Nephron (organoid): ENCODE measurements at regions not wholly inside any gene's neighbourhood (a gene's known extent, or its start where the extent isn't known, plus 50 kb on each side); places are given as distances from the start of the nearest gene placed in this dataset.

Source experiments
- H3K27ac Mint-ChIP-seq, 3 experiments: 2 replicates each; pipeline ENCODE4 v1.8.0; 2020; ENCODE audit warnings: mixed read lengths in 3 of 3, mild to moderate bottlenecking in 2 of 3, moderate library complexity in 1 of 3
- H3K27me3 Mint-ChIP-seq: 2 replicates; pipeline ENCODE4 v1.8.0; 2021; ENCODE audit warnings: low read depth, mild to moderate bottlenecking, moderate library complexity, mixed read lengths
- H3K36me3 Mint-ChIP-seq: 2 replicates; pipeline ENCODE4 v1.8.0; 2020; ENCODE audit warnings: low read depth, mixed read lengths
- H3K4me1 Mint-ChIP-seq: 2 replicates; pipeline ENCODE4 v1.8.0; 2020; ENCODE audit warnings: mixed read lengths
- H3K4me3 Mint-ChIP-seq, 3 experiments: 2 replicates each; pipeline ENCODE4 v1.8.0; 2020; ENCODE audit warnings: mild to moderate bottlenecking in 3 of 3, mixed read lengths in 3 of 3, moderate library complexity in 2 of 3
- H3K9me3 Mint-ChIP-seq: 2 replicates; pipeline ENCODE4 v1.8.0; 2020; ENCODE audit warnings: mixed read lengths
- CTCF ChIP-seq, 3 experiments: fragments of 200-600 bp; sonication (generic); IDR thresholded peaks; one replicate each; pipeline ENCODE4 v1.5.0; 2021; ENCODE audit warnings: antibody characterized with exemption in 3 of 3; ENCODE audit not compliant: unreplicated experiment in 3 of 3

- Mint-ChIP-seq H3K27me3 (no peaks in the 10 kb centered on the region), H3K27ac (no peak overlapping the region), H3K4me1 (no peaks in the 10 kb centered on the region), H3K4me3 (no peak overlapping the region), H3K36me3 (no peaks in the 10 kb centered on the region), H3K9me3 (peaks cover 4% of the 10 kb centered on the region)
- TF ChIP-seq CTCF (IDR thresholded peaks at IDR 0.05; ENCODE audit: unreplicated experiment in 3 of 3): no peak
These were observed 391.0 kb upstream of the PTPRD start for GRCh38 chr9:11003836-11004235.

- Mint-ChIP-seq H3K4me3 (no peak overlapping the region), H3K27me3 (no peaks in the 10 kb centered on the region), H3K9me3 (peaks cover 16% of the 10 kb centered on the region), H3K36me3 (no peaks in the 10 kb centered on the region), H3K4me1 (no peaks in the 10 kb centered on the region), H3K27ac (no peak overlapping the region)
- TF ChIP-seq CTCF (IDR thresholded peaks at IDR 0.05; ENCODE audit: unreplicated experiment in 3 of 3): no peak
These were observed 398.9 kb upstream of the PTPRD start for GRCh38 chr9:11011696-11012095.

- H3K4me1 Mint-ChIP-seq: no peaks in the 10 kb centered on the region
- no peaks in the 10 kb centered on the region for H3K27me3 Mint-ChIP-seq
- no peak for TF ChIP-seq CTCF (IDR thresholded peaks at IDR 0.05; ENCODE audit: unreplicated experiment in 3 of 3)
- H3K27ac Mint-ChIP-seq: no peak overlapping the region
- H3K4me3 Mint-ChIP-seq: no peak overlapping the region
- H3K9me3 Mint-ChIP-seq: peaks cover 5% of the 10 kb centered on the region
- H3K36me3 Mint-ChIP-seq: no peaks in the 10 kb centered on the region
These were observed 403.3 kb upstream of the PTPRD start for GRCh38 chr9:11016081-11016480.

- Mint-ChIP-seq H3K27me3 (no peaks in the 10 kb centered on the region), H3K4me1 (no peaks in the 10 kb centered on the region), H3K36me3 (no peaks in the 10 kb centered on the region), H3K27ac (no peak overlapping the region), H3K4me3 (no peak overlapping the region), H3K9me3 (peaks cover 1% of the 10 kb centered on the region)
- no peak for TF ChIP-seq CTCF (IDR thresholded peaks at IDR 0.05; ENCODE audit: unreplicated experiment in 3 of 3)
These were observed 410.4 kb upstream of the PTPRD start for GRCh38 chr9:11023201-11023600.

- Mint-ChIP-seq H3K4me1 (no peaks in the 10 kb centered on the region), H3K4me3 (no peak overlapping the region), H3K36me3 (no peaks in the 10 kb centered on the region), H3K9me3 (peaks cover 2% of the 10 kb centered on the region), H3K27me3 (no peaks in the 10 kb centered on the region), H3K27ac (no peak overlapping the region)
- no peak for TF ChIP-seq CTCF (IDR thresholded peaks at IDR 0.05; ENCODE audit: unreplicated experiment in 3 of 3)
These were observed 413.0 kb upstream of the PTPRD start for GRCh38 chr9:11025775-11026174.

GRCh38 chr9:11038366-11038765 lies 425.6 kb upstream of the PTPRD start:
- Mint-ChIP-seq H3K27ac (no peak overlapping the region), H3K27me3 (no peaks in the 10 kb centered on the region), H3K4me3 (no peak overlapping the region), H3K9me3 (no peaks in the 10 kb centered on the region), H3K4me1 (no peaks in the 10 kb centered on the region), H3K36me3 (no peaks in the 10 kb centered on the region)
- TF ChIP-seq CTCF (IDR thresholded peaks at IDR 0.05; ENCODE audit: unreplicated experiment in 3 of 3): no peak
